ENCODE measurements at regions not wholly inside any gene's neighbourhood (a gene's known extent, or its start where the extent isn't known, plus 50 kb on each side); places are given as distances from the start of the nearest gene placed in this dataset.
"Not testable (repeated sequence)": the region's sequence is repeated elsewhere in the genome, so short reads cannot be mapped to it uniquely, and the experiment has no call there.

DNA sequence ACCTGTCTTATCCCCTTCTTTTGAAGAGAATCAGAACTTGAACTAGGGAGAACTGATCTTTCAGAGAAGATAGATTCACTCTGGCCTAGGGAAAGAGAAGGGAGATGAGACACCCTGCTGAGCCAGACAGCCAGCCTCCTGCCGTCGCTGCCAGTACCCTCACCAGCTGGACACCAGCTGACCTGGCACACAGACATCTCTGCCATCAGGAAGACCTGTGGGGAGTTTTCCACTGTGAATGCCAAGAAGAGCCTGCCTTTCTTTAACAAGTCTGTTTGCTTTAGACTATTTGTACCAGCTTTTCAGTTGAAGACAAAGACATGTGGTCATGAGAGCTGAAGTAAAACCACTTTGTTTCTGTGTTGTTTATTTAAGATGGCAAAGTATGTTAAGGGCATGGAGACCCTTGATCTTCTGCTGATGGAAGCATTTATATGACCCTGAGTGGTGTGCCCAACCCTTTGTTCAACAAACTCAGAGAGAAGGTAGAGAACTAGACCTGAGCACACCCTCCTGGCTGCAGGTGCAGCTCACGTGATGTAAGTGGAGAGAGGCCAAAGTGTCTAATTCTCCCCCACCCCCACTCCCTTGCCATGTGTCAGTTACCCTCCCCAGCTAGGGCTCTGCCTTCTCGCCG, 82.3 kb upstream of the SLC24A3 start:
- intact Hi-C loops (cut with DNase I), result no loop called here
- DNase-seq (no peak), ATAC-seq (no peak)

DNA sequence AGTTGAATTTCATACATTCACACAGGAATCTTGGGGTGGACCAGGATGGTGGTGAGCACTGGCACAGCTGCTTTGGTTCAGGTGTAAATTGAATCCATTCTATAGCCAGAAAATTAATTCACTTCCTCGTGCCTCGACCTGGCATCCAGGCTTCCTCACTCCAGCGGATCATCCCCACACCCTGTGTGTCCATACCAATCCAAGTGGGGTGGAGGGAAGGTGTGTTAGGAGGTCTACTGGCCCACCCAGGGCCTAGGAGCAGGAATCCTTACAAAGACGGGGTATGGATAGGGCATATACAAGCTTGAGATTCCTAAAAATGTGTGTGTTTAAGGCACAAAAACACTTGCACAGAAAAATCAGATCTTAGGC, 81.8 kb upstream of the SLC24A3 start:
- intact Hi-C loops (cut with DNase I), result no loop called here
- no peak for ATAC-seq
- DNase-seq, result no peak

DNA sequence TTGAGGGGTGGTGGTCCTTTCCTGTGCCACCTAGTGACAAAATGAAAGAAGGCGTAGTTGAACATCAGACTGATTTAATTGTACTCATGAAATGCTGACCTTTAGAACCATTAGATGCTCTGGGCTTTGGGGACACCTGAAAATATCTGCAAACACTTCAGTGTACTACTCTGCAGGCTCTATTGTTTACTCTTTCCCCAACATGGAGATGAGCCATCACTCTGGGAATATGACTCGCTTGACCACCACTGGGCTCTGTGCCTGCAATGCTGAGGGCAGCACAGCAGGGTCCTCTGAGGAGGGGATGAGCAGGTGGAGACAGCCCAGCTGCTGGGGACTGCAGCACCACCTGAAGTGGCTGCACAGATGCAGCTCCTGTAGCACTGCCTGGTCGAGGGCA, 74.8 kb upstream of the SLC24A3 start:
- DNase-seq (no peak), ATAC-seq (no peak)
- intact Hi-C loops (cut with DNase I), result no loop called here

DNA sequence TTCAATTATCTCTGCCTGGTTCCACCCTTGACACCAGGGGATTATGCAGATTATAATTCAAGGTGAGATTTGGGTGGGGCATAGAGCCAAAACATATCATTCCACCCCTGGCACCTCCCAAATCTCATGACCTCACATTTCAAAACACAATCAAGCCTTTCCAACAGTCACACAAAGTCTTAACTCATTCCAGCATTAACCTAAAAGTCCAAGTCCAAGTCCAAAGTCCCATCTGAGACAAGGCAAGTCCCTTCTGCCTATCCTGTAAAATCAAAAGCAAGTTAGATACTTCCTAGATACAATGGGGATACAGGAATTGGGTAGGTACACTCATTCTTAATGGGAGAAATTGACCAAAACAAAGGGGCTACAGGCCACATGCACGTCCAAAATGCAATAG, 73.7 kb upstream of the SLC24A3 start:
- DNase-seq, result no peak
- intact Hi-C loops (cut with DNase I), result no loop called here
- no peak for ATAC-seq

DNA sequence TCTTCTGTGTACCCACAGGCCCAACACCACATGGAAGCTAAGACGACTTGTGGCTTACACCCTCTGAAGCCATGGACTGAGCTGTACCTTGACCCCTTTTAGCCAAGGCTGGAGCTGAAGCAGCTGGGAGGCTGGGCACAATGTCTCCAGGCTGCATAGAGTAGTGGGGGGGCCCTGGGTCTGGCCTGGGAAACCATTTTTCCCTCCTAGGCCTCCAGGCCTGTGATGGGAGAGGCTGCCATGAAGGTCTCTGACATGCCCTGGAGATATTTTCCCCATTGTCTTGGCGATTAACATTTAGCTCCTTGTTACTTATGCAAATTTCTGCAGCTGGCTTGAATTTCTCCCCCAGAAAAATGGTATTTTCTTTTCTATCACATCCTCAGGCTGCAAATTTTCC, 72.9 kb upstream of the SLC24A3 start:
- intact Hi-C loops (cut with DNase I); ATAC-seq; DNase-seq: not testable (repeated sequence)

DNA sequence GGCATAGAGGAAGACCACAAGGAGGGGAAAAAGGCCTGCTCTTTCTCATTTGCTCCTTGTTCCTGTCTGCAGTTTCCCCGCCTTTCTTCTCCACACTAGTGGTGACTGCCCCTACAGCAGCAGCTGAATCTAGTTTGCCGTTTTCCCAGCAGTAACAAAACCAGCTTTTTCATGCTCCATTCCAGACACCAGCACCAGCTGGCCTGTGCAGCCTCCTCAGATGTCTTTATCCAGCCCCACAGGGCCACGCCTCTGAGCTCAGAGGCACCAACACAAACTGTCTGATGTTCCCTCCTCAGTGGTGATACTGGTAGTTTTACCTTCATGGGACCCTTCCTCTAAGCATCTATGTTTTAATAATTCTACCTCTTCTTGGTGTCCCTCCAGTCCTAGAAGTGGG, 70.4 kb upstream of the SLC24A3 start:
- DNase-seq (no peak), ATAC-seq (no peak)
- intact Hi-C loops (cut with DNase I), result no loop called here

DNA sequence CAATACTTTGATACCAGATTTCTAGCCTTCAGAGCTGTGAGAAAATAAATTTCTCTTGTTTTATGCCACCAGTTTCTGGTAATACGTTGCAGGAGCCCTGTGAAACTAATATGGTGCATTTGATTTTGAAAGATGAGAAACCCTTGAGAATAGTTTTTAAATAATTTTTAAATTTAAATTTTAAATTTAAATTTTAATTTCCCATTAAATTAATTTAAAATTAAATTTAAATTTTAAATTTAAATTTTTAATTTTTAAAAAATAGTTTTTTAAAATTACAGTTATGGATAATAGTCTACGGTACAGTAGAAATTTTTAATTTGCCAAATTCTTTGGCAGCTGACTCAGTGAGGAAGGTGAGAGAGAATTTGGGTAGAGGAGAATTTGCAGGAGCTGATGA, 68.6 kb upstream of the SLC24A3 start:
- DNase-seq (no peak), ATAC-seq (no peak)
- intact Hi-C loops (cut with DNase I), result no loop called here

DNA sequence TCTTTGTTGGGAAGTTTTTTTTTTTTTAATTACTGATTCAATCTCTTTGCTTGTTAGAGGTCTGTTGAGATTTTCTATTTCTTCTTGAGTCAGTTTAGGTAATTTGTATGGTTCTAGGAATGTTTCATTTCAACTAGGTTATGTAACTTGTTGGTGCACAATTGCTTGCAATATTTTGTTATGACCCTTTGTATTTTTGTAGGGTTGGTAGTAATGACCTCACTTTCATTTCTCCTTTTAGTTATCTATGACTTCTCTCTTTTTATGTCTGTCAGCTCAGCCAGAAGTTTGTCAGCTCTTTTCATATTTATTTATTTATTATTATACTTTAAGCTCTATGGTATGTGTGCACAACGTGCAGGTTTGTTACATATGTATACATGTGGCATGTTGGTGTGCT, 51.1 kb upstream of the SLC24A3 start:
- intact Hi-C loops (cut with DNase I), result no loop called here
- ATAC-seq (no peak), DNase-seq (no peak)

All from left cardiac atrium (tissue), 4 donors.